WTC11 (cell line): ENCODE measurements at regions not wholly inside any gene's neighbourhood (a gene's known extent, or its start where the extent isn't known, plus 50 kb on each side); places are given as distances from the start of the nearest gene placed in this dataset.

Experiments
- CTCF ChIP-seq: fragments of 200-600 bp; IDR thresholded peaks from 2 replicates; pipeline ENCODE4 v1.8.0; 2022; ENCODE audit warnings: antibody characterized with exemption
- ESRRA ChIP-seq: sonication (generic); formaldehyde crosslinking; IDR thresholded peaks from 2 replicates; pipeline ENCODE4 v1.8.1; 2022; ENCODE audit warnings: mild to moderate bottlenecking, missing genetic modification reagents, borderline replicate concordance
- JUN ChIP-seq: sonication (generic); formaldehyde crosslinking; IDR thresholded peaks from 2 replicates; pipeline ENCODE4 v1.8.0; 2023; ENCODE audit warnings: mild to moderate bottlenecking, missing genetic modification reagents
- SP1 ChIP-seq: sonication (generic); formaldehyde crosslinking; conservative IDR thresholded peaks from 2 replicates; pipeline ENCODE4 v1.8.1; 2022; ENCODE audit warnings: missing genetic modification reagents
- ZSCAN18 ChIP-seq: fragments of 250-450 bp; sonication (Bioruptor Pico); IDR thresholded peaks from 2 replicates; pipeline ENCODE4 v2.1.2; 2022; ENCODE audit warnings: mild to moderate bottlenecking, moderate library complexity

- TF ChIP-seq CTCF (no peak), ZSCAN18 (no peak), JUN (CRISPR knock-in tag) (no peak), ESRRA (CRISPR knock-in tag) (no peak), SP1 (no peak)
Observed at GRCh38 chr2:45191146-45191863, 182.1 kb upstream of the SIX2 start.
